EH (cell line): ENCODE measurements at regions not wholly inside any gene's neighbourhood (a gene's known extent, or its start where the extent isn't known, plus 50 kb on each side); places are given as distances from the start of the nearest gene placed in this dataset.
A peak's percentile ranks its signal among the peaks of the same experiment; 100 is the strongest.

ENCODE experiments used
- DNase-seq: peaks from one replicate; pipeline ENCODE4 v3.0.0-alpha.2; 2015; ENCODE audit warnings: low read depth

DNA sequence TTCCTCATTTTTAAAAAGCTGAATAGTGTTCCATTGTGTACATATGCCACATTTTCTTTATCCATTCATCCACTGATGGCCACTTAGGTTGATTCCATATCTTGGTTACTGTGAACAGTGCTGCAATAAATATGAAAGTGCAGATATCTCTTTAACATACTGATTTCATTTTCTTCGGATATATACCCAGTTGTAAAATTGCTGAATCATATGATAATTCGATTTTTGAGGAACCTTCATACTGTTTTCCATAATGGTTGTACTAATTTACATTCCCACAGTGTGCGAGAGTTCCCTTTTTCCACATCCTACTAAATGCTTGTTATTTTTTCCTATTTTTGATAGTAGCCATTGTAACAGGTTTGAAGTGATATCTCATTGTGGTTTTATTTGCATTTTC is 263.2 kb downstream of the STK31 start:
- no peak for DNase-seq

DNA sequence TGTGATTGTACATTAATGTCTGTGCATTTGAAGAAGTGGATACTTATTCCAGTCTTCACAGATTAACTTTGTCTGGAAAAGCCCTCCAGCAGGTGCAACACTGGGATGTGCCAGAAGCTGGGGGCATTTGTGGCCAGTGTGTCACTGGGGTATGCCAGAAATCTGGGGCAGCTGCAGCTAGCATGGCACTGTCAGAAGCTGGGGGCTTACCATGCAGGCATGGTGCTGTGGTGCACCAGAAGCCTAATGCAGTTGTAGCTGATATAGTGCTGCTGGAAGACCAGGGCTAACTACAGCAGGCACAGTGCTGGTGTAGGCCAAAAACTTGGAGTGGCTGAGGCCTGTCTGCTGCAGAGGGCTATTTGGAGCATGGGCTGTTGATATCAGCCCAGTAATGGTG is 270.1 kb downstream of the STK31 start:
- peak; percentile 17 for DNase-seq

DNA sequence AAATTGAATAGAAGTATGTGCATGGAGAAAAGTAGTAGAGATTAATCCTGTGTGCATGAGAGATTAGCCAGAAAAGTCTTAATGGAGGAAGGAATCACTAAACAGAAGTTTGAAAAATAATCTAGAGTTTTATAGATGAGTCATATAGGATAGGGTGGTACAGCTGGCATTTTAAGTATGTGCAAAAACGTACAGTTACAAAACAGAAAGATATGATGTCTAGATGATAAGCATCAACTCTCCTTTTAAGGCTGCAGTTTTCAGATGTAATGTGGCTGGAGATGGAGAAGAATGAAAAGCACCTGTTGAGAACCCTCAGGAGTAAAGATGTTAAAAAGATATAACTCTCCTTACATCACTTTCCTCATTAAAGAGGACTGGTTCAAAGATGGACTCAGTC is 271.3 kb downstream of the STK31 start:
- DNase-seq, result peak; percentile 58

DNA sequence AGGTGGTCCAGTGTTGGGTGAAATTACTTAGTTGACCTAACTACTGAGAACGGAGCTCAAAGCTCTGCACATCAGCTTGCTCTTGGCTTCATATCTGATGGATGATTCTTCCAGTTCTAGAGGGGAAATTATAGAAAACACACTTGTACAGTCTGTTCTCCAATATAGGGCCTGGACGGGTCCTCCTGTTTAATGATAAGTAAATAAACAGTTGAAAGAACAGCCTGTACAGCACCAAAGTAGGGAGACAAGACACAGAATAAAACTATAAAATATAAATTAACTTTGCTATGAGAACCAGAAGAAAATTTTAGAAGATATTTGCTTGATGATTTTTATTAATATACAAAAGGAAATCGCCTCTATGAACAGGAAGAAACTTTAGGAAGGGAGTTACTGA is 271.7 kb downstream of the STK31 start:
- DNase-seq, result no peak

DNA sequence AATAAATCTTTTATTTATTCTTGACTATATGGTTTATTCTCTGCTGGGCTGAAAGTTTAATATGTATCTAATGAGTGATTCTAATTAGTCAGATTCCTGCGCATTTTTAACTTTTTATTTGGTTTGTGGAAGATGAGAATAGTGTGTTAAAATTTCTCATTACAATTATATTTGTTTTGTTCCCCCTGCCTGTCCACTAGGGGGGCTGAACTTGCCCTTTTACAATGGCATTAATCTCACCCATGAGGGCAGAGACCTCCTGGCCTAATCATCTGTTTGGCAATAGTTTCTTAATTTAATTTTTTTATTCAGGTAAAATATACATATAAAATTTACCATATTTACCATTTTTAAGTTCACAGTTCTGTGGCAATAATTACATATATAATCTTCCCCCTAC is 278.5 kb upstream of the NPY start:
- no peak for DNase-seq

DNA sequence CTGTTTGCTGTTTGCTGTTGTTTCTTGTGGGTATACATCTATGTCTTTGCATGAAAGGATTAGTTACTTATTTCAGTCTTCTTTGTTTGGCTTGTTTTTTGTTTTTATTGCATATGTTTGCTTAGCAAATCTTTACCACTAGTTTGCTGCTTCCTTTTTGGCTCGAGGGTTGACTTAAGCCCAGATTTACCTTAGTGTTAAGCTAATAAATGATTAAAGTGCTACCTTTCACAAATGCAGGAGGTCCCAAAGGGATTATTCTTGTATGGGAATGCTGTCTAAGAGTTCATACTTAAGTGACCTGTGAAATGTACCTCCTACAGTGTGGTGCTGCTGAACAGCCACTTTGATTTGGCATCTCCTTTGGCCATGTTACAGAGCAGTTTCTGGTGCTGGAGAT is 273.5 kb upstream of the NPY start:
- DNase-seq, result no peak

DNA sequence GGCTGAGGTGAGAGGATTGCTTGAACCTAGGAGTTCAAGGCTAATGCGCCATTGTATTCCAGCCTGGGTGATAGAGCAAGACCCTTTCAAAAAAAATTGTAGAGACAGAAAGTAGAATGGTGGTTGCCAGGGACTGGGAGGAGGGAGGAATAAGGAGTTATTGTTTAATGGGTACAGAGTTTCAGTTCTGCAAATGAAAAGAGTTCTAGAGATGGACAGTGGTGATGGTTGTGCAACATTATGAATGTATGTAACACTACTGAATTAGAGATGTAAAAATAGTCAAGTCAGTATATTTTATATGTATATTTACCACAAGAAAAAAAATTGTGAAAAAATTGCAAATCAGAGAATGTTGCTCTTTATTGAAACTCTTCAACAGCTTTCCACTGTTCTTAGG is 266.5 kb upstream of the NPY start:
- DNase-seq, result no peak

DNA sequence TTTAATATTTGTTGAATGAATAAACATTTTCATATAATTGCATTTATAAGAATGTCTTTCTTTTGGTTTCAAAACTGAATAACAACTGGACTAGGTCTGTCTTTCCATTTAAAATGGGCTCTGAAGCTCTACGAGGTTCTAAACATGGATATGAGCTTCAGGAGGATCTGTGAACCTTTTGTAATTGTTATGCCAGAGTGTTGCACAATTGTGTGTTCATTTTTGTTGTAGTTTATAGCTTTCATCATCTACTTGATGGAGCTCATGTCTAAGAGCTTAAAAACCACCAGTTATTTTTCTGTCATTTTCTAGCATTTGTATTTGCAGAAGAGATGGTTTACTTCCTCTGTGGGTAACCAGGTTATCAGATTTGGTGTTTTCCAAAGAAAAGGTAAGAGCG is 265.7 kb upstream of the NPY start:
- DNase-seq, result no peak

DNA sequence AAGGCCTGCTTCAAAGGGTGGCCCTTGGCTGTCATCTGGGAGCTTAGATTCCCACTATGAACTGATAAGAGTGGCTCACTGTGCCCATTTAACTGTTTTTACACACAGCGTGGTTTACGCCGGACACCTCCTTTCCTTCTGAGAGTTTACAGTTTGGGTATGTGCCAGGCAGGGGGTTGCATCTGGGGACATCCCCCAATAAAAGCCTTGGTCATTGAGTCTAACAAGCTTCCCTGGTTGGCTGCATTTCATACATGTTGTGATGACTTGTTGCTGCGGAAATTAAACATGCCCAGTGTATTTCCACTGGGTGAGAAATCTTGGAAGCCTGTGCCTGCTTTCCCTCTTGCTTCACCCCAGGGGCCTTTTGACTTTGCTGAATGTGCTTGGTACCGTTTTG is 264.1 kb upstream of the NPY start:
- no peak for DNase-seq

DNA sequence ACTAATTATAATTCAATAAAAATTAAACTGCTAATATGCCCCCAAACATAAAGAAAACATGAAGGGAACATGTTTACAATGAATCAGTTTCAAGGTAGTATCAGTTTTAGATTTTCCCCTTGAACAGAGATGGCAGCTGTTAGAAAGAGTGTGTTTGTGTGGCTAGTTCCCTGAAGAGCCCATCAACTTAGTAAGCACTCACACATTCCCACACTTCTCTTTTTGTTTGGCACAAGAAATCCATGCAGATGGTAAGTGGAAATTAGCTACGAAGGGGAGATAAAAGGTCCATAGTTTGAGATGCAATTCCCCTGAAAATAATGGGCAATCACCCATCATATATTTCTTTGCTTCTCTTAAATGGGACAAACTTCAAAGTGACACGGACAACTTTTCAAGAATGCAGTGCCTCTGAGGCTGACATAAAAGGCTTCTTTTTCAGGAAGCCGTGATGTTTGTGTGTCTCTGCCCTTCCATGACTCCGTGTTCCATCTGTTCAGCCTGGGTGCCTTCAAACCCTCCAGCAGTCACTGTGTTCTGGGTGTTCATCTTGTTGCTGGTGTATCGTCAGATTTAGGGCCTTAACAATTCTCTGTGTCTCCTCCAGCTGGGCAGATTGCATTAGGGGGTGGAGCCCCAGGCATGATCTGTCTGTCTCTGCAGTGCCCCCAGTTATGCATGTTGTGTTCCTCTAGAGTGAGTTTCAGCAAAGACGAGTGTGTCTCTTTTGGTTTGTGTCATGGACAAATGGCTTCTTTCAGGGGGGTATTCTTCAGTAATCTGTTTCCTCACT is 259.5 kb upstream of the NPY start:
- peak; percentile 23 for DNase-seq

DNA sequence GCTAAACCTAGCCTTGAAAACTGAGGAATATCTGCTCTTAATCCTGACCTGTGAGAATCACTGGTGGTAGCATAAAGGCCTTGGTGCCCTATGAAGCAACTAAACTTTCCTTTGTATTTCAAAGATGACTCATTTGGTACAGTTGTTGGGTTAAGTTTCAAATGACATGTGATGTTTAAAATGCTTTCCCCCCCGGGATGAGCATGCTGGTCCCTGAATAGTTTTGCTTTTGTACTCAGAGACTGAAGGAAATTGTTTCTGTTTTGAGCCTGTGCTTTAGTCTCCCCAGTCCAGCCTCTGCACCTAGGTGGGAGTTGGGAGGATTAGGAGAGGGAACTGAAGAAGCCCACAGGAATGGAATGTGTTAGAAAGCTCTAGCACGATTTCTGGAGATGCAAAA is 258.9 kb upstream of the NPY start:
- DNase-seq, result peak; percentile 62

DNA sequence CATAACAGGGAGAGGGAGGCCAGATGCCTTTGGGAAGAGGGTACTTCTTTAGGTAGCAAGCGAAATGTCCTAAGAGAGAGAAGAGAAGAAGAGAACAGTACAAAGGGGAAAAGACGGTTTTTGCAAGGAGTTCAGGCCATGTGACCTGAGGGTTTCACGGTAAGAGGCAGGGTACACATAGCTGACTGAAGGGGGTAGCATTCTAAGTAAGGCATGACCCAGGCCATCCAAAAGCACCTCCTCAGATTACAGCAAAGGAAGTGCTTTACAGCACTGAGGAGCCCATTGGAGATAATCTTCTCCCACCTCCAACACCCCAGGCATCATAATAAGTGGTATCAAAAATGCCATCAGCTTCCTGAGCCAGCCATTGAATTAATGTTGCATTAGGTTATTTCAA is 258.2 kb upstream of the NPY start:
- no peak for DNase-seq

DNA sequence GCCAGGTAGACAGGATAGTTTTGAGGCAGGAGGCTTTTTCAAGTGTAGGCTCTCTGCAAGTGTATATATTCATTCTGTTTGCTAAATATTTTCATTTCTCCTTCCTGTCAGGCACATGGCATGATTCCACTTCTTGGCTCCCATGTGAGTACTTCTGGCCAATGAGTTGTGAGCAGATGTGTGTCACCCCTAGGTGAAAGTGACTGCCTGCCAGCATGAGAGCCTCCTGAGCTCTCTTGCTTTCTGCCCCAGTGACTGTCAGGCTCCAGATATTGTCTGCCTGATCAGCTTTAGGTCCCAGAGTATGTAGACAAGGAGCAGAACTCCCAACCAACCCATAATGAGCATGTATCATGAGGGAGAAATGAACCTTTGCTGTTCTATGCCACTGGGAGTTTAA is 257.6 kb upstream of the NPY start:
- DNase-seq, result peak; percentile 5

DNA sequence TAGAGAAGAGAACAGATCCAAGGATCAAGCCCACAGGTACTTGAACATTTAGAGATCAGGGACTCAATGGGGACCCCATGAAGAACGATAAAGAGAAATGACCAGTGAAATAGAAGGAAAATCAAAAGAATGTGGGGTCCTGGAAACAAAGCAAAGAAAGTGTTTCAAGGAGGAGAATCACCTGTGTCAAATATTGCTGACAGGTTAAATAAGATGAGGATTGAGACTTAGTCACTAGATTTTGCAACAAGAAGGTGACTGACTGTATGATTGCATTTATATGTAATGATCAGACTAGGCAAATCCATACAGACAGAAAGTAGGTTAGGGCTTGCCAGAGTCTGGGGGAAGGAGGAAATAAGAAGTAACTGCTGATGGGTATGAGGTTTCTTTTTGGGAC is 254.9 kb upstream of the NPY start:
- DNase-seq, result no peak

DNA sequence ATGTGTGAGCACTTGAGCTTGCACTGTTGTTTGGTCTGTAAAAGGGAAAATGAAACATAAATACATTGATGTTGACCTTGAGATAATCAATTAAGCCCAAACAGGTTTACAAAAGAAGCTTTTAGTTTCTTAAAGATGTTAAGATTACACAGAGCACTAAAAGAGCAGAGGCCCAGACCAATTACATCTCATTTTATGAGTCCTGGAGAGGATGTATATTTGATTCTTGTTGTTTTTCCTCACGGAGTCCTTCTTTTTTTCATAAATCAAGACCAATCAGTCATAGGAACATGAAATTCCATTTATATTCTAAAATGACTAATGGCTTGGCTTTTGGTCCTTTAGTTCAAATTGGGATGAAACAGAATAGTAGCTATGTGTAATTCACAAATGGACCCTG is 249.7 kb upstream of the NPY start:
- DNase-seq, result no peak

DNA sequence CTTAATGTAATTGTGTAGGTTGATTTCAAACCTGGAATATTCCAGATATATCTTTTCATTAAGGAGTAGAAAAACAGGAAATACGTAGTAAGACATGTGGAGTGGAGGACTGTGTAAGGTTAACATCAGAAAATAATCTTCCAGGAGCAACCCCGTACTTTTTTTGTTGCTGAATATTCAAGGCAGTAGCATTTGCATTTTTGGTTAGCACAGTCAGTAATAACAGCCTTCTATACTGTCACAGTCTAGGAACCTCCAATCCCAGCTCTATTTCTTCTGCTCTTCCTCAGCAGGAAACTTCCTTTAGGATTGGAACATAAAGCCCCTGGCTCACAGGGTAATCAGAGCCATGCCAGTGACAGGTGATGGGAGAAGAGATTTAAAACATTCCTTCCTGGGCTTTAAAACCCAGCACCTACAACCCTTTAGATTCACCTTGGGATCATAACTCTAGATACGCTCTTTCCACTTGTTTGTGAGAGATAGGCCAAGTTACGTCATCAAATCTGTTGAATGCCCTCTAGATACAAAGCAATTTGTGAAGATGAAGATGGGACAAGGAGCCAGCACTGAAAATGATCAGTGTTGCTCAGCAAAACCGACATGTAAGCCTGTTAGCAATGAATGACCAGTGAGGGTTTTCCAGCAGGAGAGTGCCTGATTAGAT is 248.5 kb upstream of the NPY start:
- DNase-seq, result no peak

DNA sequence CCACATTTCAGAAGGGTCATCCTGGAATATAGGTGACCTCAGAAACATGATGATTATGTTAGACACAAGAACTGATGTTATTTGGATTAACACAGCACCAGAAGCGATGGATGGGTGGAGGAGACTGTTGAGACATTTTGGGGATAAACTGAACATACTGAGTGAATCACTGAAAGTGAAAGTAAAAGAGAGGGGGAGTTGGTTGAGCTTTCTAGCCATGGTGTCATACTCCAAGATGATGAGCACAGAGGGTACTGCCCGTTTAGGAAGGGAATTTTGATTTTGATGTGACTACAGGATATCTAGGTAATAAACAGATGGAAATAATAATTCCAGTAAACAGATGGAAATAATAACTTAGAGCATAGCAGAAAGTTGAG is 248.0 kb upstream of the NPY start:
- peak; percentile 16 for DNase-seq

DNA sequence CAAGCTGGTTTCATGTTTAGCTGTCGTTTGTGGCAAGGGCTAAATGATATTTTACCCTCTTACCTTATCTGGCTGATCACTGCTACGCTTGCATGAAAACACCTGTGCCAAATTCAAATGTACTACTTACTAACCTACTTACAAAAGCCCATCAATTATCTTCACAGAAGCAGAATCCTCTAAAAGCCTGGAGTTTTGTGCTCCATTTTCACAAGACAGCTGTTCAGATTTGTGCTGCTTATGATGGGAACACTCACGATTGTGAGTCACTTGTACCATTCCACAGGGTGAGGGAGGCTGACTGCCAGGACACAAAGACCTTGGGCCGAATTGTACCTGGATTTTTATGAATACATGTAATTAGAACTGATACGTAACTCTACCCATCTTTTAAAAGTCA is 245.0 kb upstream of the NPY start:
- DNase-seq, result no peak

DNA sequence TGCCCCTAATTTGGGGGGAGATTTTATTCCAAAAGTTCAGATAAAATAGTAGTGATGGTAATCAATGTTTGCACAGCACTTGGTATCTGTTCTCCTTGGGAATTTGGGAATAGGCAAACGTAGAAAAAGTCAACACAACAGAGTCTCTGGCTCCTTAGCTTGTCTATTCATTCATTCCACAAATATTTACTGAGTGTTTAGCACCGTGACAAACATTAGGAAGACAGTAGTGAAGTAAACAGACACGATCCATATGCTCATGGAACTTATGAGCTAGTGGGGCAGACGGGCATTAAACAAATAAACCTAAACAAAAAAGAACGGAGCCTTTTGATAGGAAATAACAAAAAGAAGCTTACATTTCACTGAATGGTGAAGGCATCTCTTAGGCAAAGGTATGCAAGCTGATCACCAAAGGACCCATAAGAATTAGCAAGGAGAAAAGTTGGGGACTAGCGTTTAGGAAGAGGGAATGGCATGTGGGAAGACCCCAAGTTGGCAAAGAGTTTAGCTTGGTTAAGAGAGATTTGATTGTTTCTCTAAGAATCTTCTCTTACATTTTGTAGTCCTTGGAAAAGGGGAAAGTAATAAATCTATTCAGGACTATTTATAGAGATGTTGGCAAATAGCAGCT is 243.9 kb upstream of the NPY start:
- no peak for DNase-seq

DNA sequence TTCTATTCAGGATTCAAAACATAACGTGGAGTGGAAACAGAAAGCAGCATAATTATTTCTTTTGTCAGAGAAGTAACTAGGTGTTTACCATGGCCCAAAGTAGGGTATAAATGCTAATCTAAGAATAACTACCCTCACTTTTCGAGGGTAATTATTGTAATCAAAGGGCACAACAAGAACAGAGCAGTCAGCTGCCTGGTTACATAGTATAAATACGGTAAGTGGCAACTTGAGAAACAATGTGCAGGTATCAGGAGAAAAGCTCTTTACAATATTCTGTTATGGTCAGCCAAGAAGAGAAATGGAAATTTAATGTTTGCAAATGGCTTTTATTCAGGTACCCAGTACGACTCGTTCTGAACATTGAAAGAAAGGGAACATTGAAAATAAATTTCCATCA is 242.0 kb upstream of the NPY start:
- no peak for DNase-seq

DNA sequence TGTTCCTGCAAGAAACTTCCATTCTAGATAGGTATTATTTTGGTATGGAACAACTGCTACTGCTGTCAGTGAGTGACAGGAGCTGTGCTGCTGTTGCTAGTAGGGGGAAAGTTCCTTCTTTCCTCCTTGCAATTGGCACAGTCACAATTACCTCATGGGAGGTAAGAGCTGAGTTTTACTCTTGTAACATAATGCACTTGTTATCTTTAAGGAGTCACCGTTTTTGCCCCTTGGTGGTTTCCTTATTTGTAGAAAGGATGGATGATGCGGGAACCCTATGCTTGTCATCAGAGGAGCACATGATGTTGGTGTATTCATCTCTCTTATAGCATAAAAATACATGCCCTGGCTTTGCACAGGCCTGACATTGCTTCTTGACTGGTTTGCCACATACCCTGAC is 234.7 kb upstream of the NPY start:
- DNase-seq, result no peak

DNA sequence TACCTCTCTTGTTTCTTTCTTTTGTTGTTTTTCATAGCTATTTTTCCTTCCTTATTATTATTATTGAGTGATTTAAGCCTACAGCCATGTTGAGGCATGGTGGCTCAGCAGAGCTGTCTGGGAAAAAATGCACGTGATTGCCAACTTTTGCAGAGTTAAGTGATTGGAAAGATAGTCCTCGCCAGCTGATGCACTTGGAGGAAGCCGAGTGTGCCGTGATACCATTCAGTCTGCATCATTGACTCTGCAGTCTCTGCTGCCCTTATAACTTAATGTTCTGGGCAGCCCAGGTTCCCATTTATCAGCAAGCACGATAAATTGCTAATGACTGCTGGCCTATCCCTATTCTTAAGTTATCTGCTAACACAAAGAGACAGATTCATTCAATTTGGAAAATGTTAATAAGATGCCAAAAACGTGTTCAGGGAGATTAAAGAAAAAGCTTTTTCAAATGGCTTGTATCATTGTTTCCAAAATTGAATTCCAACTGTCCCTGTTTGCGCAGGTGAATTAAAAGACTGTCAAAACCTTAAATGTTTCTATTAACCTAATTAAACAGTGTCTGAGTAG is 232.9 kb upstream of the NPY start:
- no peak for DNase-seq

DNA sequence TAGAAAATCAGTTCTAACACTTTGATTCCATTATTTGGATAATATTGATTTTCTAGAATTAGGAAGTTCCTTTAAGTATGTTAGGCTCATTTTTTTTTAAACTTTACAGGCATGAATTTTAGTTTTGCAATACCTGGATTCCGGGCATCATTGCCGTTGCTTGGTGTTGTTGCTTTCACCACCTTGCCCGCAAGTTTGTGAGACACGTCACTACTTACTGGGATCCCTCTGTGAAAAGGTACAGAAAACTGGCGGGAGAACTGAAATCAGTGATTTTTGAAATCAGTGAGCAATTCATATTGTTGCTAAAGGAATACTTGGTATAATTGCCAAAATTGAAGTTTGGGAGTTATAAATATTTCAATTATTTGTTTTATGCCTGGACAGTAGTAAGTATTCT is 232.3 kb upstream of the NPY start:
- DNase-seq, result no peak
